HG03135 (cell line): ENCODE measurements at regions not wholly inside any gene's neighbourhood (a gene's known extent, or its start where the extent isn't known, plus 50 kb on each side); places are given as distances from the start of the nearest gene placed in this dataset.
"Not testable (repeated sequence)": the region's sequence is repeated elsewhere in the genome, so short reads cannot be mapped to it uniquely, and the experiment has no call there.

ENCODE experiments used
- ATAC-seq: cut with Tn5 transposase; IDR thresholded peaks from one replicate; pipeline ENCODE4 v1.9.1; 2021; ENCODE audit warnings: mild to moderate bottlenecking, moderate library complexity; ENCODE audit not compliant: unreplicated experiment

GRCh38 chr1:25171013-25171412, 61.3 kb downstream of the SYF2 start:
- not testable (repeated sequence) for ATAC-seq

GRCh38 chr1:25170439-25170838, 61.9 kb downstream of the SYF2 start:
- no peak for ATAC-seq

GRCh38 chr1:25169610-25170009, 62.7 kb downstream of the SYF2 start:
- no peak for ATAC-seq

- no peak for ATAC-seq
Measured at GRCh38 chr1:25169168-25169567, 63.1 kb downstream of the SYF2 start.

- no peak for ATAC-seq
Measured at GRCh38 chr1:25168193-25169071, 63.9 kb downstream of the SYF2 start.

- no peak for ATAC-seq
Measured at GRCh38 chr1:25167269-25168192, 64.8 kb downstream of the SYF2 start.

- no peak for ATAC-seq
Measured at GRCh38 chr1:25166847-25167246, 65.5 kb downstream of the SYF2 start.

GRCh38 chr1:25163986-25164385, 68.3 kb downstream of the SYF2 start:
- no peak for ATAC-seq

- ATAC-seq: no peak
Measured at GRCh38 chr1:25161981-25162380, 70.3 kb downstream of the SYF2 start.

GRCh38 chr1:25157846-25158245, 74.5 kb downstream of the SYF2 start:
- ATAC-seq: no peak

- no peak for ATAC-seq
Measured at GRCh38 chr1:25150985-25151495, 81.3 kb downstream of the SYF2 start.

GRCh38 chr1:25148673-25149300, 83.5 kb downstream of the SYF2 start:
- no peak for ATAC-seq

GRCh38 chr1:25146451-25146855, 85.8 kb downstream of the SYF2 start:
- no peak for ATAC-seq

- ATAC-seq: no peak
Measured at GRCh38 chr1:25145775-25146393, 86.4 kb downstream of the SYF2 start.

- ATAC-seq: peak; percentile 77
Measured at GRCh38 chr1:25140073-25140797, 92.1 kb downstream of the SYF2 start.

- no peak for ATAC-seq
Measured at GRCh38 chr1:25137521-25138395, 94.5 kb downstream of the SYF2 start.

- ATAC-seq: no peak
Measured at GRCh38 chr1:25137106-25137505, 95.2 kb downstream of the SYF2 start.

- ATAC-seq: no peak
Measured at GRCh38 chr1:25135909-25136308, 96.4 kb downstream of the SYF2 start.
